ENCODE measurements at regions not wholly inside any gene's neighbourhood (a gene's known extent, or its start where the extent isn't known, plus 50 kb on each side); places are given as distances from the start of the nearest gene placed in this dataset.

- TF ChIP-seq ZNF274 (IDR thresholded peaks at IDR 0.05; ENCODE audit: low read depth, low read length) (no peak), YY1 (IDR thresholded peaks at IDR 0.05; ENCODE audit: insufficient read depth, insufficient read length) (no peak)
These were observed 510.1 kb downstream of the TMTC2 start for GRCh38 chr12:83196694-83197350.
